GM10266 (cell line): ENCODE measurements at regions not wholly inside any gene's neighbourhood (a gene's known extent, or its start where the extent isn't known, plus 50 kb on each side); places are given as distances from the start of the nearest gene placed in this dataset.

Source experiments
- DNase-seq: peaks from one replicate; pipeline ENCODE4 v3.0.0; 2012; ENCODE audit errors: extremely low spot score
- TF ChIP-seq, protein P1 (sequence below): IDR thresholded peaks from 2 replicates; pipeline ENCODE4 v1.5.1; 2012; ENCODE audit warnings: mild to moderate bottlenecking, low read depth; ENCODE audit not compliant: control insufficient read depth, insufficient read depth; ENCODE audit errors: missing control alignments

DNA sequence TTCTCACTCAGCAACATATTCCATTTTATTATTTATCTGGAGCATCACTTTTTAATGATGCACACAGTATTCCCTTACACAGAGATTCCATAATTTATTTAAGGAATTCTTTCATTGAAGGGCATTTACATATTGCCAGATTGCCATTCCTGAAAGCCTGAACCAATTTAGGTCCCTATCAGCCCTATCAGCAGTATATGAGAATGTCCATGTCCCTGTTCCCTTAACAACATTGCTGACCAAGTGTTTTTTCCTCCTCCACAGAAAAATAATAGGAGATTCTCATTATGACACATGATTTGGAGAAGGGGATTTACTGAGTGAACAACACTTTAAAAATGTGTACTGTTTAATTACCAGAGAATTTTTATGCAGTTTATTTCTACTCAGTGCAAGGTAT lies 90.1 kb upstream of the PHOX2B start:
- TF ChIP-seq, protein P1, sequence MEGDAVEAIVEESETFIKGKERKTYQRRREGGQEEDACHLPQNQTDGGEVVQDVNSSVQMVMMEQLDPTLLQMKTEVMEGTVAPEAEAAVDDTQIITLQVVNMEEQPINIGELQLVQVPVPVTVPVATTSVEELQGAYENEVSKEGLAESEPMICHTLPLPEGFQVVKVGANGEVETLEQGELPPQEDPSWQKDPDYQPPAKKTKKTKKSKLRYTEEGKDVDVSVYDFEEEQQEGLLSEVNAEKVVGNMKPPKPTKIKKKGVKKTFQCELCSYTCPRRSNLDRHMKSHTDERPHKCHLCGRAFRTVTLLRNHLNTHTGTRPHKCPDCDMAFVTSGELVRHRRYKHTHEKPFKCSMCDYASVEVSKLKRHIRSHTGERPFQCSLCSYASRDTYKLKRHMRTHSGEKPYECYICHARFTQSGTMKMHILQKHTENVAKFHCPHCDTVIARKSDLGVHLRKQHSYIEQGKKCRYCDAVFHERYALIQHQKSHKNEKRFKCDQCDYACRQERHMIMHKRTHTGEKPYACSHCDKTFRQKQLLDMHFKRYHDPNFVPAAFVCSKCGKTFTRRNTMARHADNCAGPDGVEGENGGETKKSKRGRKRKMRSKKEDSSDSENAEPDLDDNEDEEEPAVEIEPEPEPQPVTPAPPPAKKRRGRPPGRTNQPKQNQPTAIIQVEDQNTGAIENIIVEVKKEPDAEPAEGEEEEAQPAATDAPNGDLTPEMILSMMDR: no peak
- no peak for DNase-seq

GRCh38 chr4:41835321-41835995 lies 86.9 kb upstream of the PHOX2B start:
- no peak for DNase-seq
- TF ChIP-seq, protein P1: no peak

DNA sequence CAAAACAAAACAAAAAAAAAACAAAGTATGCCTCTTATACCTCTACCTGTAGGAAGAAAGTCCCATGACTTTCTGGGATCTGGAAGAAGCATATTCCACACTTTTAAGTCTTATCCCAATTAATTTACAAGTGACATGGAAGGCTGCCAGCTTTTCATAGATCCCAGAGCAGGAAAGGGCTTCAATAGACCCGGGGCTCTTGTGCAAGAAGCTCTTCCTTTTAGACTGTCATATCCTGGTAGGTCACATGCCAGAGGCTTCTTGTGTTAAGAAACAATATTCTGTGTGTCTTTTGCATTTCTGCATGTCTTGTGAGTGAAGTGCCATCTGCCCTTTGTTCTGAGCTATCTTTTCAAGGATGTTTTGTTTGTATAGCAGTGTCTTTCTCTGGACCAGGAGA lies 84.4 kb upstream of the PHOX2B start:
- TF ChIP-seq, protein P1: no peak
- DNase-seq: no peak

- TF ChIP-seq, protein P1: no peak
These were observed 73.8 kb upstream of the PHOX2B start for GRCh38 chr4:41822325-41822724.

GRCh38 chr4:41820473-41820872 lies 71.9 kb upstream of the PHOX2B start:
- DNase-seq: no peak
- TF ChIP-seq, protein P1: no peak

More at GRCh38 chr4:41822325-41822724, 73.8 kb upstream of the PHOX2B start:
- DNase-seq: no peak

DNA sequence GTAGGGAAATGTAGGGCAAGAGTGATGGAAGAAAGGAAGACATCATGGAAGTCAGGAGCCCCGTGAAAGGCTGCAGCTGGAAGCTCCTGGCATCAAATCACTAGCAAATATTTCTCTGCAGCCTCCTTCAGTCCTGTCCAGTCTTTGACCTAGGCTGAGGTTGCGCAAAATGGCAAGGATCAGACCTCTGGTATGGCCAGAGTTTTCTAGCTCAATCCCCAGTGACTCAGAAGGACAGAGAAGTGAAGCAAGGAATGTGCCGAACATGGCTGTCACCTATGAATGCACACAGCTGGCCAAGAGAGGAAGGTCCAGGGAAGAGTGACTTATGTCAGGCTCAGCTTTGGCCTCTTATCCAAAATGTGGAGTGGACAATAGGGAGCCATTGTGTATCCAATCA lies 71.1 kb upstream of the PHOX2B start:
- TF ChIP-seq, protein P1: no peak
- DNase-seq: no peak

DNA sequence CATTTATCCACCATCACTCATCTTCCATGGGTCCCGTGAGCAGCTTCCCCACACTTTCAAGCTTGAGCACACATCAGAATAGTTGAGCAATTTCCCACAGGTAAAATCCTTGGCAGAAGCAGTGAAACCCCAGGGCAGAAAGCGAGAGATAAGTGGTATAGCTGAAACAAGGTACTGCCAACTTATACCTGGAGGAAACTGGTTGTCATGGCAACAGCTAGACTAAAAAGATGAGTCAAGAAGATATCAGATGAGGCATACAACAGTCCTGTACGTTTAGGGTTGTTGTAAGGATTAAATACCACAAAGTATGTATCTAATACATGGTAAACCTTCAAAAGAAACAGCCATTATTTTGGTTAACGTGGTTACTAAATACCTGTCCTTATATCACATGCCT lies 66.9 kb upstream of the PHOX2B start:
- TF ChIP-seq, protein P1: no peak

More for the DNA sequence above, 66.9 kb upstream of the PHOX2B start:
- no peak for DNase-seq
